ENCODE measurements at regions not wholly inside any gene's neighbourhood (a gene's known extent, or its start where the extent isn't known, plus 50 kb on each side); places are given as distances from the start of the nearest gene placed in this dataset.

- no peak overlapping the region for H3K4me3 ChIP-seq (ENCODE audit: low read length)
- H3K27ac ChIP-seq (ENCODE audit: low read length): no peak overlapping the region
- TF ChIP-seq EZH2 (optimal IDR thresholded peaks at IDR 0.05; ENCODE audit: low read depth, low read length) (no peak), EZH2phosphoT487 (IDR thresholded peaks at IDR 0.05; ENCODE audit: low read length) (no peak)
- TF ChIP-seq, protein P1, sequence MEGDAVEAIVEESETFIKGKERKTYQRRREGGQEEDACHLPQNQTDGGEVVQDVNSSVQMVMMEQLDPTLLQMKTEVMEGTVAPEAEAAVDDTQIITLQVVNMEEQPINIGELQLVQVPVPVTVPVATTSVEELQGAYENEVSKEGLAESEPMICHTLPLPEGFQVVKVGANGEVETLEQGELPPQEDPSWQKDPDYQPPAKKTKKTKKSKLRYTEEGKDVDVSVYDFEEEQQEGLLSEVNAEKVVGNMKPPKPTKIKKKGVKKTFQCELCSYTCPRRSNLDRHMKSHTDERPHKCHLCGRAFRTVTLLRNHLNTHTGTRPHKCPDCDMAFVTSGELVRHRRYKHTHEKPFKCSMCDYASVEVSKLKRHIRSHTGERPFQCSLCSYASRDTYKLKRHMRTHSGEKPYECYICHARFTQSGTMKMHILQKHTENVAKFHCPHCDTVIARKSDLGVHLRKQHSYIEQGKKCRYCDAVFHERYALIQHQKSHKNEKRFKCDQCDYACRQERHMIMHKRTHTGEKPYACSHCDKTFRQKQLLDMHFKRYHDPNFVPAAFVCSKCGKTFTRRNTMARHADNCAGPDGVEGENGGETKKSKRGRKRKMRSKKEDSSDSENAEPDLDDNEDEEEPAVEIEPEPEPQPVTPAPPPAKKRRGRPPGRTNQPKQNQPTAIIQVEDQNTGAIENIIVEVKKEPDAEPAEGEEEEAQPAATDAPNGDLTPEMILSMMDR (IDR thresholded peaks at IDR 0.05; ENCODE audit: low read length): no peak
- no peaks in the 10 kb centered on the region for H3K9me2 ChIP-seq (replicated peaks; ENCODE audit: insufficient read depth, low read length)
- no peak overlapping the region for H2AFZ ChIP-seq (ENCODE audit: low read length)
- H3F3A ChIP-seq (ENCODE audit: insufficient read depth, low read length): no peaks in the 10 kb centered on the region
- H3K36me3 ChIP-seq (replicated peaks; ENCODE audit: insufficient read depth, low read length): no peaks in the 10 kb centered on the region
- H4K20me1 ChIP-seq (ENCODE audit: insufficient read depth, low read length): no peaks in the 10 kb centered on the region
- DNase-seq: no peak
- H3K27me3 ChIP-seq (replicated peaks; ENCODE audit: insufficient read depth, low read length): no peaks in the 10 kb centered on the region
- no peaks in the 10 kb centered on the region for H3K9me3 ChIP-seq (replicated peaks; ENCODE audit: insufficient read depth, low read length)
- no peaks in the 10 kb centered on the region for H3K4me1 ChIP-seq (ENCODE audit: low read length)
- H3K4me2 ChIP-seq (ENCODE audit: low read depth, low read length): no peak overlapping the region
- H3K79me2 ChIP-seq (ENCODE audit: low read length): no peaks in the 10 kb centered on the region
- H3K9ac ChIP-seq (ENCODE audit: low read length): no peak overlapping the region
Measured at GRCh38 chr2:100627330-100628300, 64.8 kb downstream of the PDCL3 start.

DNA sequence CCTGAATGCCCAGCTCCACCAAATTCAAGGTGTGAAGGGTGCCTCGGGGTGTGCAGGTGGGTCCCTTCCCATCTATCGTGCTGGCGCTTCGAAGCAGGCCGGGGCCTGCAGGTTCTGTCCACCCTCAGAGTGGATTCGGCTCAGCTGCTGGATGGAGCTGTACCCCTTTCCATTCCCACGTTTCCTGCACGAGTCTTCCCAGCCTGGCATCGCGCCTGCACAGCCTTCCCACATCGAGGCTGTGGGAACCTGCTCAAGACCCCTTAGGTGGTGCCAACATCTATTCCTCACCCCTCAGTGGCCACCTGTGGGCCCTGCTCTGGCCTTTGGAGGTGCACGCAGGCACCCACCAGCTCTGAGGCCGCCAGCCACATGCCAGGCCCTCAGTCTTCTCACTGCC lies 65.7 kb downstream of the PDCL3 start:
- Histone ChIP-seq H3K4me3 (ENCODE audit: low read length) (no peak overlapping the region), H3K79me2 (ENCODE audit: low read length) (no peaks in the 10 kb centered on the region), H3K9me3 (replicated peaks; ENCODE audit: insufficient read depth, low read length) (no peaks in the 10 kb centered on the region), H4K20me1 (ENCODE audit: insufficient read depth, low read length) (no peaks in the 10 kb centered on the region), H2AFZ (ENCODE audit: low read length) (no peak overlapping the region), H3K4me1 (ENCODE audit: low read length) (no peaks in the 10 kb centered on the region), H3K27me3 (replicated peaks; ENCODE audit: insufficient read depth, low read length) (no peaks in the 10 kb centered on the region), H3K36me3 (replicated peaks; ENCODE audit: insufficient read depth, low read length) (no peaks in the 10 kb centered on the region), H3K9me2 (replicated peaks; ENCODE audit: insufficient read depth, low read length) (no peaks in the 10 kb centered on the region), H3K4me2 (ENCODE audit: low read depth, low read length) (no peak overlapping the region), H3K27ac (ENCODE audit: low read length) (no peak overlapping the region), H3F3A (ENCODE audit: insufficient read depth, low read length) (no peaks in the 10 kb centered on the region), H3K9ac (ENCODE audit: low read length) (no peak overlapping the region)
- no peak for DNase-seq
- TF ChIP-seq, protein P1 (IDR thresholded peaks at IDR 0.05; ENCODE audit: low read length): no peak
- TF ChIP-seq EZH2phosphoT487 (IDR thresholded peaks at IDR 0.05; ENCODE audit: low read length) (no peak), EZH2 (optimal IDR thresholded peaks at IDR 0.05; ENCODE audit: low read depth, low read length) (no peak)

DNA sequence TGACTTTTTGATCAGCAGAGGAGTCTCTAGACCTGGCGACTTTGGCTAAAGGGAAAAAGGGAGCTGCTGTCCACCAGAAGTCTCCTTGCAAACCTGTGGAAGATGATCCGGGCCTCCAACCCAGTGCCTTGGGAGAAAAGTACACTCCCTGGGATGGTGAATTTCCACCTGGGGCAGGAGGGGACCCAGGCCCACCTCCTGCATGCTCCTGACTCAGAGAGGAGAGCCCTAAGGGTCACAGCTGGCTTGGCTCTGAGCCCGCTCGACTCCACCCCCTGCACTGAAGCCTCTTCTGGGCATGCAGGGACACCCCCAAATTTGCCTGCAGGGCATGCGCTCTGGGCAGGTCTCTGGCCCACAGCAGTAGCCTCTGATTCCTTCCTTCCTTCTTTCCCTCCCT lies 66.5 kb downstream of the PDCL3 start:
- no peaks in the 10 kb centered on the region for H3K79me2 ChIP-seq (ENCODE audit: low read length)
- H2AFZ ChIP-seq (ENCODE audit: low read length): no peak overlapping the region
- TF ChIP-seq EZH2 (optimal IDR thresholded peaks at IDR 0.05; ENCODE audit: low read depth, low read length) (no peak), EZH2phosphoT487 (IDR thresholded peaks at IDR 0.05; ENCODE audit: low read length) (no peak)
- TF ChIP-seq, protein P1 (IDR thresholded peaks at IDR 0.05; ENCODE audit: low read length): no peak
- H3K27ac ChIP-seq (ENCODE audit: low read length): no peak overlapping the region
- H3K9me3 ChIP-seq (replicated peaks; ENCODE audit: insufficient read depth, low read length): no peaks in the 10 kb centered on the region
- no peaks in the 10 kb centered on the region for H3K27me3 ChIP-seq (replicated peaks; ENCODE audit: insufficient read depth, low read length)
- H3K9me2 ChIP-seq (replicated peaks; ENCODE audit: insufficient read depth, low read length): no peaks in the 10 kb centered on the region
- H3K4me2 ChIP-seq (ENCODE audit: low read depth, low read length): no peak overlapping the region
- H3K4me3 ChIP-seq (ENCODE audit: low read length): no peak overlapping the region
- H3K4me1 ChIP-seq (ENCODE audit: low read length): no peaks in the 10 kb centered on the region
- no peaks in the 10 kb centered on the region for H4K20me1 ChIP-seq (ENCODE audit: insufficient read depth, low read length)
- H3F3A ChIP-seq (ENCODE audit: insufficient read depth, low read length): no peaks in the 10 kb centered on the region
- H3K9ac ChIP-seq (ENCODE audit: low read length): no peak overlapping the region
- no peak for DNase-seq
- H3K36me3 ChIP-seq (replicated peaks; ENCODE audit: insufficient read depth, low read length): no peaks in the 10 kb centered on the region

Data from MM.1S (cell line).